Endothelial cell of umbilical vein (primary cell): ENCODE measurements at regions not wholly inside any gene's neighbourhood (a gene's known extent, or its start where the extent isn't known, plus 50 kb on each side); places are given as distances from the start of the nearest gene placed in this dataset.

Experiments
- CTCF ChIP-seq, 2 donors: IDR thresholded peaks; 1 replicate in 1 of 2; 2 replicates in 1 of 2; pipeline ENCODE4 v1.5.1; 2011; ENCODE audit warnings: low read length in 2 of 2, mild to moderate bottlenecking in 2 of 2, moderate library complexity in 2 of 2, control low read depth in 1 of 2, inconsistent platforms in 1 of 2, low read depth in 1 of 2; ENCODE audit not compliant: insufficient read depth in 1 of 2; ENCODE audit errors: extremely low read depth in 1 of 2
- EZH2 ChIP-seq: IDR thresholded peaks from 2 replicates; pipeline ENCODE4 v1.6.1; 2012; ENCODE audit warnings: borderline replicate concordance, low read depth, mild to moderate bottlenecking, moderate library complexity, low read length, inconsistent platforms; ENCODE audit not compliant: severe bottlenecking
- FOS ChIP-seq: IDR thresholded peaks from 2 replicates; pipeline ENCODE4 v1.6.1; 2011; ENCODE audit warnings: mild to moderate bottlenecking, low read length, moderate library complexity, borderline replicate concordance; ENCODE audit not compliant: insufficient read depth
- GATA2 ChIP-seq: IDR thresholded peaks from 2 replicates; pipeline ENCODE4 v1.7.0; 2011; ENCODE audit warnings: low read depth, mild to moderate bottlenecking, moderate library complexity, mixed read lengths, low read length; ENCODE audit not compliant: insufficient read length, insufficient read depth
- JUN ChIP-seq: IDR thresholded peaks from 2 replicates; pipeline ENCODE4 v1.6.1; 2011; ENCODE audit warnings: borderline replicate concordance, low read depth; ENCODE audit not compliant: insufficient read length, insufficient read depth
- MYC ChIP-seq: IDR thresholded peaks from one replicate; pipeline ENCODE4 v1.6.1; 2011; ENCODE audit warnings: mild to moderate bottlenecking, low read depth, low read length
- POLR2A ChIP-seq: IDR thresholded peaks from 2 replicates; pipeline ENCODE4 v1.6.1; 2012; ENCODE audit warnings: low read depth, mild to moderate bottlenecking, control low read depth, low read length
- POLR2AphosphoS5 ChIP-seq: IDR thresholded peaks from 2 replicates; pipeline ENCODE4 v1.6.1; 2012; ENCODE audit warnings: low read depth, mild to moderate bottlenecking, control low read depth, low read length, moderate library complexity; ENCODE audit not compliant: insufficient read depth

- TF ChIP-seq CTCF (IDR thresholded peaks at IDR 0.05; ENCODE audit: extremely low read depth in 1 of 2, insufficient read depth in 1 of 2, low read depth in 1 of 2, low read length in 2 of 2) (no peak), POLR2A (no peak), POLR2AphosphoS5 (no peak), FOS (no peak), MYC (no peak), EZH2 (no peak), GATA2 (no peak), JUN (no peak)
Measured at GRCh38 chr22:49012712-49013395, 814.8 kb downstream of the BRD1 start.
